ENCODE measurements at regions not wholly inside any gene's neighbourhood (a gene's known extent, or its start where the extent isn't known, plus 50 kb on each side); places are given as distances from the start of the nearest gene placed in this dataset.

DNA sequence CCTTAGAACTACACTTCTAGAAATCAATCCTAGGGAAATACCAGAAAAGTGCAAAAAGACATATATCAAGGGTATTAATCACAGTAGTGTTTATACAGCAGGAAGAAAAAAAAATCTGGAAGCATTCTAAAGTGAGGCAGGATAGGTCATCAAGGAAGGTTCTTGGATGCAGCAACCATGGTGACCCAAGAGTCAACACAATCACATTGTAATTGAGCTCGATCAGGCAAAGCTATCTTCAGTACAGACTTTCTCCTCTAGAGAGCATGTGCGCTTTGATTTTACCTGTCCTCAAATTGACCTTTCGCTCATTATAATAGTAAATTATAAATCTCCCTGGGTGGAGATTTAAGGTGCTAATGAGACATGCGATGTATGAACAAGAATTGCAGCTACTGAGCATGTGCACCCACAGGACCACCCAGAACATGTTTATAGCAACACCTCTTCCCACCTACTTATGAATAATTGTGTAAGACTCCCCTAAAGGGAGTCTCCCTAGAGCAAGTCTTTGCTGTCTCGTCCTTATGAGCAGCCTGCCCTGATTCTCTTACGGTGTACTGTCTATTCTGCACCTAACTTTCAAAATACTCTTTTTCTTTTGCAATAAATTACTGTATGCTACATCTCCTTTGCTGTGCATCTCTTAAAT is 297.7 kb downstream of the ATPSCKMT start:
- H3K9me3 ChIP-seq (ENCODE audit: low read length) = no peaks in the 10 kb centered on the region
- H2AFZ ChIP-seq (ENCODE audit: low read depth, low read length) = no peak overlapping the region
- H3K36me3 ChIP-seq (ENCODE audit: insufficient read depth, low read length) = no peaks in the 10 kb centered on the region
- no peak overlapping the region for H3K4me3 ChIP-seq (ENCODE audit: low read length)
- no peaks in the 10 kb centered on the region for H3K27me3 ChIP-seq (ENCODE audit: insufficient read depth, low read length)
- H3K4me1 ChIP-seq (ENCODE audit: insufficient read depth, low read length) = peaks cover 9% of the 10 kb centered on the region

DNA sequence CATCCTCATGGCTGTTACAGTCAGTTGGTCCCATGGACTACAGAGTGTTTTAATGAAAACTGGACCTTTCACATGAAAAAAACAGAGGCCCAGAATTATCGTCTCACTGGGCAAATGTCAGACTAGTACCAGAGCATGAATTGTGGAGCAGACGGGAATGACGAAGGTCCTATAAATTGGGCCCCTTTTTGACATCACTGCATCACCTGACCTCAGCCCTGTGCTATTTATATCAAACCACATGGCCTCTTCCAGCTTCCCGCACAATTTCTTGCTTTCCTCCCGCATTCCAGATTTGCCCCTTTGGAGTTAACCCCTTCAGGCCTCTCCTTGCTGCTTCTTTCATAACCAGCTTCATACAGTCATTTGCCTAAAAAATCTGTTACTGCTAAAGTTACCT is 301.7 kb downstream of the ATPSCKMT start:
- Histone ChIP-seq H3K4me3 (ENCODE audit: low read length) (no peak overlapping the region), H3K4me1 (ENCODE audit: insufficient read depth, low read length) (peaks cover 9% of the 10 kb centered on the region), H3K9me3 (ENCODE audit: low read length) (no peaks in the 10 kb centered on the region), H2AFZ (ENCODE audit: low read depth, low read length) (no peak overlapping the region), H3K36me3 (ENCODE audit: insufficient read depth, low read length) (no peaks in the 10 kb centered on the region), H3K27me3 (ENCODE audit: insufficient read depth, low read length) (no peaks in the 10 kb centered on the region)

DNA sequence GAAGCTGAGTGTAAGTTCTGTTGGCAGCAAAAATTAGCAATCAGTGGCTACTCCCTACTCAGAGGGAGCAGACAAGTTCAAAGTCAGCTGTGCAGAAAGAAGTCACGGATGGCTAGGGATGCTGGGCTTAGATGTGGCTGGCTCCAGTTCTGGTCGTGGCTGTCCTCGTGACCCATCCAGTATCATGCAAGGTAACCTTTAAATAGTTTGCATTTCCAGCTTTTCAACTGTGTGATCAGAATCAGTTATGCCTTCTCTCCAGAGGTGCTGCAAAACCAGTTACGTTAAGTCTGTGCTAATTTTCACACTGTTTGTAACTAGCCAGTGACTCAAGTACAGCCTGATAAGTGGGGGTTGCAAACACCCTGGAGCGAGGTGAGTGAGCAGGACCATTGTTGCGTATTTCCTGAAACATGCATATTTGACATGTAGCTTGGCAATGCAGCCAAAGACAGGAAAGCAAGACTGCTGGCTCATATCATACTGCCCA is 302.4 kb downstream of the ATPSCKMT start:
- H3K27me3 ChIP-seq (ENCODE audit: insufficient read depth, low read length) = no peaks in the 10 kb centered on the region
- H3K9me3 ChIP-seq (ENCODE audit: low read length) = no peaks in the 10 kb centered on the region
- no peak overlapping the region for H3K4me3 ChIP-seq (ENCODE audit: low read length)
- H3K4me1 ChIP-seq (ENCODE audit: insufficient read depth, low read length) = peaks cover 9% of the 10 kb centered on the region
- no peaks in the 10 kb centered on the region for H3K36me3 ChIP-seq (ENCODE audit: insufficient read depth, low read length)
- no peak overlapping the region for H2AFZ ChIP-seq (ENCODE audit: low read depth, low read length)

DNA sequence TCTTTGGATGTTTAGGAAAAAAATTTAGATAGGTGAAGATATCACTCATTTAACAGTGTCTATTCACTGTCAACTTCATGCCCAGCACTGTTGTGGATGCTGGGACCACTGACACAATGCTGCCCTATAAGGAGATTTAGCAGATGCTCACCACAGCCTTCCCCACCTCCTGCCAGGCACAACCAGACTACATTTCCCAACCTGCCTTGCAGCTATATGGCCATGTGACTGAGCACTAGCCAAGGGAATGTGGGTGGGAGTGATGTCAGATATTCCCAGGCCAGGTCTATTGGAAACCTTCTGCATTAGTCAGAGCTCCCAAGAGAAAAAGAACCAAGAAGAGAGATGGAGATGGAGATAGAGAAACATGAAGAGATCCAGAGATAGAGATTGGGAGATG is 302.6 kb upstream of the TAS2R1 start:
- no peak overlapping the region for H2AFZ ChIP-seq (ENCODE audit: low read depth, low read length)
- no peaks in the 10 kb centered on the region for H3K27me3 ChIP-seq (ENCODE audit: insufficient read depth, low read length)
- no peaks in the 10 kb centered on the region for H3K9me3 ChIP-seq (ENCODE audit: low read length)
- no peak overlapping the region for H3K4me3 ChIP-seq (ENCODE audit: low read length)
- H3K36me3 ChIP-seq (ENCODE audit: insufficient read depth, low read length) = no peaks in the 10 kb centered on the region
- H3K4me1 ChIP-seq (ENCODE audit: insufficient read depth, low read length) = no peaks in the 10 kb centered on the region

DNA sequence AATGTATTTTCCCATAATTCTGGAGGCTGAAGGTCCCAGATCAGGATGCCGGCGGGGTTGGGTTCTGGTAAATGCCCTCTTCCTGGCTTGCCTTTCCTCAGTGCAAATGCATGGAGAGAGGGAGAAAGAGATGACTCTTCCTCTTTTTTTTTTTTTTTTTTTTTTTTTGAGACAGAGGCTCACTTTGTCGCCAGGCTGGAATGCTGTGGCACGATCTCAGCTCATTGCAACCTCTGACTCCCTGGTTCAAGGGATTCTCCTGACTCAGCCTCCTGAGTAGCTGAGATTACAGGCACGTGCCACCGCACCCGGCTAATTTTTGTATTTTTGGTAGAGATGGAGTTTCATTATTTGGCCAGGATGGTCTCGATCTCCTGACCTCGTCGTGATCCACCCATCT is 300.0 kb upstream of the TAS2R1 start:
- Histone ChIP-seq H3K27me3 (ENCODE audit: insufficient read depth, low read length) (no peaks in the 10 kb centered on the region), H3K36me3 (ENCODE audit: insufficient read depth, low read length) (no peaks in the 10 kb centered on the region), H2AFZ (ENCODE audit: low read depth, low read length) (no peak overlapping the region), H3K4me1 (ENCODE audit: insufficient read depth, low read length) (no peaks in the 10 kb centered on the region), H3K4me3 (ENCODE audit: low read length) (no peak overlapping the region), H3K9me3 (ENCODE audit: low read length) (no peaks in the 10 kb centered on the region)

DNA sequence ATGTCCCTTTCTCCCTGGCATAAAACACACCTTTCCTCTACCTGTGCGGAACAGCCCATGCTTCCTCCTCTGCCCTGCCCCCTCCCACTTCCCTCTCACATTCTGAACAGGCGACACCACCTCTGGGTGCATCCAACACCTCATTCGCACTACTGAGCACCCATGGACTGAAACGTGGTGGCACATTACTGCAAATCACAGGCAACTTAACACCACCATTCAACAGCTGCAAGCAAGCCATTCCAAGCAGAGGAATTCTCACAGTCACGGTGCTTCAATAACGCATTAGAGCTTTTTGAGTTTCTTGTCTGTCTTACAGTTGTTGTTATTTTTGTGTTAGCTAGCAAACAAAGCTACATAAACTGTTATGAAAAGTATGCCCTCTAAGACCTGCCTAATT is 298.2 kb upstream of the TAS2R1 start:
- Histone ChIP-seq H3K27me3 (ENCODE audit: insufficient read depth, low read length) (no peaks in the 10 kb centered on the region), H3K9me3 (ENCODE audit: low read length) (no peaks in the 10 kb centered on the region), H3K4me3 (ENCODE audit: low read length) (no peak overlapping the region), H3K36me3 (ENCODE audit: insufficient read depth, low read length) (no peaks in the 10 kb centered on the region), H2AFZ (ENCODE audit: low read depth, low read length) (no peak overlapping the region), H3K4me1 (ENCODE audit: insufficient read depth, low read length) (peaks cover 4% of the 10 kb centered on the region)

DNA sequence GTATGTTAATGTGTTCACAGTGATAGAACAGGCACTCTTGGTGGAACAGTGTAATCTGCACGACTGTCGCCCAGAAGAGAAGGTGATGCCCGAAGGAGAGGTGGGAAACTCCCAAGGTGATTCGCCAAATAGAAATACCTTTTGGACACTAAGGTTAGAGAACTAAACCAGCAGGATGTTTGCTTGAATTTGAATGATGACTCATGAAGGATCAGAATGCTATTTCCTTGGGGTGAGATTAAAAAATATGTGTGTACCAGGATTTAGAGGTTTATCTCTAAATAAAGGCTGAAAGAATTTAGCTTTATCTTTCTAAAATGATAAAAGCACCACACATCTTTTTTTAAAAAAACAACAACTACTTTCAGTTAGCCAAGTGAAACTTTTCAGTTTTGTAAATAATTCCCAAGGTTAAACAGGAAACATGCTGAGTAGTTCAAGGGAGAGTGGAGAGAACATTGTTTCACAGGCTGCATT is 297.4 kb upstream of the TAS2R1 start:
- Histone ChIP-seq H3K4me3 (ENCODE audit: low read length) (no peak overlapping the region), H2AFZ (ENCODE audit: low read depth, low read length) (no peak overlapping the region)

DNA sequence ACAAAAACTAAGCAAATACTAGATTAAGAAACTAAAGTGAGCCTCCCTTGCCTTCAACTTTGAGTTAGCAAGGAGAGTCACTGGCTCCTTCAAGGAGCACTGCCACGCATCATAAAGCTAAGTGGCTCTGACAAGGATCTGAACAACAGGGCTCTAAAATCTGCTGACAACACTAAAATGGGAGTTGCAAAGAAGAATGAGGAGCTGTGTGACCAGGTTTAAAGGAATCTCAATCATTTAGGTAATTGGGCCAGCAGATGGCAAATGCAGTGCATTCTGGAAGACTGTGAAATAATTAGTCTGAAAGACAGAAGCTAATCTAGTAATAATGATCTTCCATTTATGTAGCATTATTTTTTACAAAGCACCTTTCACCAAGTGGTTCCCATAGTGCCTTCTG is 297.0 kb upstream of the TAS2R1 start:
- Histone ChIP-seq H2AFZ (ENCODE audit: low read depth, low read length) (no peak overlapping the region), H3K27me3 (ENCODE audit: insufficient read depth, low read length) (no peaks in the 10 kb centered on the region), H3K36me3 (ENCODE audit: insufficient read depth, low read length) (no peaks in the 10 kb centered on the region), H3K4me1 (ENCODE audit: insufficient read depth, low read length) (peaks cover 4% of the 10 kb centered on the region), H3K9me3 (ENCODE audit: low read length) (no peaks in the 10 kb centered on the region), H3K4me3 (ENCODE audit: low read length) (no peak overlapping the region)

More for the DNA sequence above, 297.4 kb upstream of the TAS2R1 start:
- H3K9me3 ChIP-seq (ENCODE audit: low read length) = no peaks in the 10 kb centered on the region
- no peaks in the 10 kb centered on the region for H3K36me3 ChIP-seq (ENCODE audit: insufficient read depth, low read length)
- peaks cover 4% of the 10 kb centered on the region for H3K4me1 ChIP-seq (ENCODE audit: insufficient read depth, low read length)
- H3K27me3 ChIP-seq (ENCODE audit: insufficient read depth, low read length) = no peaks in the 10 kb centered on the region

DNA sequence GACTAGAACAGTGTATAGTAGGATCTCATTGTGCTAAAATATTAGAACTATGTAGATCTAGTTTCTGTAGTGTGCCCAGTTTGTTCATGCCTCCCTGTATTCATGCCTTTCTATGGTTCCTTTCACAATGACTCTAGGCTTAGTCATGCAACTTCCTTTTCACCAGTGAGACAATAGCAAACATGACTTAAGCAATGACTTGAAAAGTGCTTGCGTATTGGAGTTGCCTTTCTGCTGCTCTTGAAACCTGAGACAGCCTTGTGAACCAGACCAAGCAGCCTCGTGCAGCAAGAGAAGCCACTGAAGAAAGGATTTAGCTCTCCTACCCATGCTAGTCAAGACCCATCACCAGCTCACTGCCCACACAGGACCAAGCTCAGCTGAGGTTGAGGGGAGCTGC is 294.5 kb upstream of the TAS2R1 start:
- Histone ChIP-seq H3K9me3 (ENCODE audit: low read length) (no peaks in the 10 kb centered on the region), H3K36me3 (ENCODE audit: insufficient read depth, low read length) (no peaks in the 10 kb centered on the region)

DNA sequence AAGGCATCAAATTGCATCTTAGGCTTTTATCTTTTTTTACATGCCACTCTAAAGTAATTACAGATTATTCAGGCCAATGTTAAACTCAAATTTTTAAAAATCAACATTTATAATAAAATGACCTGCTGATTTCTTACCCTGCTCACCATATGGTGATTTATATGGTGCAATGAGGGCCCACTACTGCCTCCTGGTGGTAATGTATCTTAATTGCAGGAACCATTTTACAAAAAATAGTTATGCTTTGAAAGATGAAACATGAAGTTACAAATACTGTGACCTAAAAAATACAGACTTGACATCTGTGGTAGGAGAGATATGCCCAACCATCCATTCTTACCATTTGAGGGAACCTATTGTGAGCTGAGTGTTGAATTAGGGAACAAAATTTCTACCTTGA is 292.6 kb upstream of the TAS2R1 start:
- H3K9me3 ChIP-seq (ENCODE audit: low read length) = no peaks in the 10 kb centered on the region
- no peak overlapping the region for H3K4me3 ChIP-seq (ENCODE audit: low read length)
- peaks cover 4% of the 10 kb centered on the region for H3K4me1 ChIP-seq (ENCODE audit: insufficient read depth, low read length)

More for the DNA sequence above, 294.5 kb upstream of the TAS2R1 start:
- H3K27me3 ChIP-seq (ENCODE audit: insufficient read depth, low read length) = no peaks in the 10 kb centered on the region
- H3K4me1 ChIP-seq (ENCODE audit: insufficient read depth, low read length) = peaks cover 4% of the 10 kb centered on the region
- H2AFZ ChIP-seq (ENCODE audit: low read depth, low read length) = no peak overlapping the region
- no peak overlapping the region for H3K4me3 ChIP-seq (ENCODE audit: low read length)

DNA sequence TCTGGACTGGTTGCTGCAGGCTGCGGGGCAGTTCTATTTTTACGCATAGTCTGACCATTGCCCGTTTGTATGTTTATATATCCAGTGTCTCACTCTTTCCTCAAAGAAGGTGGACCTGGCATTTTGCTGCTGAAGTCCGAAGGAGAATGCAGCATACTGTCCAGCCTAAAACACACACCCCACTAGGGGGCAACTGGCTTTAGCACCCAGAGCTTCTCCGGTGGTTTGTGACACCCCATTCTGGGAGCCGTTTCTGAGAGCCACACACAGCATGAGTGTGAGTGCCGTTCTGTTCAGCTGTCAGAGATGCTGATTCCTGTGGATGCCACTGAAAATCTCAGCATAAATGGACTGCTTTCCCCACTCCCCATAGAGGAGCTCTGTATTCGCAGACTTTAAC is 290.5 kb upstream of the TAS2R1 start:
- no peaks in the 10 kb centered on the region for H3K9me3 ChIP-seq (ENCODE audit: low read length)
- no peak overlapping the region for H3K4me3 ChIP-seq (ENCODE audit: low read length)
- no peak overlapping the region for H2AFZ ChIP-seq (ENCODE audit: low read depth, low read length)
- H3K27me3 ChIP-seq (ENCODE audit: insufficient read depth, low read length) = no peaks in the 10 kb centered on the region
- no peaks in the 10 kb centered on the region for H3K36me3 ChIP-seq (ENCODE audit: insufficient read depth, low read length)
- H3K4me1 ChIP-seq (ENCODE audit: insufficient read depth, low read length) = peaks cover 4% of the 10 kb centered on the region

More for the DNA sequence above, 292.6 kb upstream of the TAS2R1 start:
- no peaks in the 10 kb centered on the region for H3K36me3 ChIP-seq (ENCODE audit: insufficient read depth, low read length)
- H2AFZ ChIP-seq (ENCODE audit: low read depth, low read length) = no peak overlapping the region
- no peaks in the 10 kb centered on the region for H3K27me3 ChIP-seq (ENCODE audit: insufficient read depth, low read length)

DNA sequence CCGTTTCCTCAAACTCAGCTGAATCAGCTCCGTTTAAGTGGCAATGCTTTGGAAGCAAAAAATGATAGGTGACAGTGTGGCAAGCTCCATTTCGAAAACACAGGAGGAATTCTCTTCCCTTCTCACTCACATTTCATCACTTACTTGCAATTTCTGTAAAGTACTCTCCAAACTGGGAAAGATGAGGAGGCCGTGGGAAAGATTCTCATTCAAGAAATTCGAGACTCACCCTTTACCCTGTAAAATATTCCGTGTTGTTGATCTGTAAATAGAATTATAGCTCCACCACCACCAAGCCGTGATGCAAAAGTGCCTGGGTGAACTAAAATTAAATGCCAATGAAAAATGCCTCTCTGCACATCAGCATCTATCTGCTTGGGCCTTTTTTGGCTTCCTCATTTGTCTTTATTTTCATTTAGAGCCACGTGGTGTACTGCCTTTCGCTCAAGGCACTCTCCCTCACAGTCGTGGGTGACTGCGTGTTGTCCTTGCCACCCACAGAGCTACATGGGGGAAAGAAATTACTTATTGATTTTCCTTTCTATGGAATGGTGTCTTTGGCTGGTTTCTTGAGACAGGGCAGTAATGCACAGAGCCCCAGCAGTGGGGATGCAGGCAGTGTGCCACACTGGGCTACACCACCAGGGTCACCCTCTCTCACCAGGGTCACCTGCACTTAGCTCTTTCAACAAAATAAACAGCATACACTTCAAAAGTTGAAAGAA is 289.3 kb upstream of the TAS2R1 start:
- no peak overlapping the region for H2AFZ ChIP-seq (ENCODE audit: low read depth, low read length)
- H3K27me3 ChIP-seq (ENCODE audit: insufficient read depth, low read length) = no peaks in the 10 kb centered on the region
- H3K4me3 ChIP-seq (ENCODE audit: low read length) = no peak overlapping the region
- no peaks in the 10 kb centered on the region for H3K9me3 ChIP-seq (ENCODE audit: low read length)
- H3K4me1 ChIP-seq (ENCODE audit: insufficient read depth, low read length) = no peaks in the 10 kb centered on the region
- no peaks in the 10 kb centered on the region for H3K36me3 ChIP-seq (ENCODE audit: insufficient read depth, low read length)

DNA sequence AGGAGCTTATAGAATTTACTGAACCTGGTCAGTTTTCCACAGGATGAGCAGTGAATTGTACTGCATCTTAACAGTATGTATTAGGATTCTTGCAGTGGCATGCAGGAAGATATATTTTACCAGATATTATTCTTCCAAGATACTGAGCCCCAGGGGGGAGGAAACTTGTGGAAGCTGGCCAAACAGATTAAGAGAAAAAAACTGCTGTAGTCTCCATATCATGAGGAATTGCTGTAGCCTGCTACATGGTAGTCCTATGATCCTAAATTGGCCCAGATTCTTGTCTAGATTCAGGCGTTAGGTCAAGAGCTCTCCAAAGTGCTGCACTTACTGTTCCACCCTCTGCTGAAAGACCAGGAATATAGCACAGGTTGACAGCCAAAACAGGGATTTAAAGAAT is 275.5 kb upstream of the TAS2R1 start:
- H3K36me3 ChIP-seq (ENCODE audit: insufficient read depth, low read length) = no peaks in the 10 kb centered on the region
- no peaks in the 10 kb centered on the region for H3K4me1 ChIP-seq (ENCODE audit: insufficient read depth, low read length)
- H3K27me3 ChIP-seq (ENCODE audit: insufficient read depth, low read length) = no peaks in the 10 kb centered on the region
- no peaks in the 10 kb centered on the region for H3K9me3 ChIP-seq (ENCODE audit: low read length)
- H2AFZ ChIP-seq (ENCODE audit: low read depth, low read length) = no peak overlapping the region
- H3K4me3 ChIP-seq (ENCODE audit: low read length) = no peak overlapping the region
